ENCODE measurements at regions not wholly inside any gene's neighbourhood (a gene's known extent, or its start where the extent isn't known, plus 50 kb on each side); places are given as distances from the start of the nearest gene placed in this dataset.

GRCh38 chr4:36944232-36944631 lies 300.3 kb upstream of the NWD2 start:
- TF ChIP-seq CTCF (IDR thresholded peaks at IDR 0.05) (no peak), ZFX (IDR thresholded peaks at IDR 0.05; ENCODE audit: borderline replicate concordance) (no peak)
